HEK293 (cell line): ENCODE measurements at regions not wholly inside any gene's neighbourhood (a gene's known extent, or its start where the extent isn't known, plus 50 kb on each side); places are given as distances from the start of the nearest gene placed in this dataset.

Experiments used
- BCL11B ChIP-seq: fragments of 450-650 bp; formaldehyde crosslinking; IDR thresholded peaks from 2 replicates; pipeline ENCODE4 v1.5.1; 2016; ENCODE audit warnings: low read depth, missing biosample characterization, missing genetic modification characterization
- BCL6B ChIP-seq: fragments of 450-650 bp; formaldehyde crosslinking; IDR thresholded peaks from 2 replicates; pipeline ENCODE4 v1.5.1; 2017; ENCODE audit warnings: missing biosample characterization, missing genetic modification characterization
- FEZF1 ChIP-seq: fragments of 450-650 bp; formaldehyde crosslinking; IDR thresholded peaks from 2 replicates; pipeline ENCODE4 v1.5.1; 2016; ENCODE audit warnings: missing biosample characterization, missing genetic modification characterization
- GLIS1 ChIP-seq: fragments of 450-650 bp; formaldehyde crosslinking; IDR thresholded peaks from 2 replicates; pipeline ENCODE4 v1.5.1; 2016; ENCODE audit warnings: missing biosample characterization, missing genetic modification characterization
- HOXA7 ChIP-seq: sonication (generic); formaldehyde crosslinking; IDR thresholded peaks from 2 replicates; pipeline ENCODE4 v1.8.1; 2022; ENCODE audit warnings: missing genetic modification reagents, borderline replicate concordance
- KLF1 ChIP-seq: fragments of 450-650 bp; formaldehyde crosslinking; IDR thresholded peaks from 2 replicates; pipeline ENCODE4 v1.5.1; 2016; ENCODE audit warnings: missing biosample characterization, missing genetic modification characterization
- KLF17 ChIP-seq: fragments of 450-650 bp; formaldehyde crosslinking; IDR thresholded peaks from 2 replicates; pipeline ENCODE4 v1.5.1; 2016; ENCODE audit warnings: missing biosample characterization, missing genetic modification characterization
- SALL2 ChIP-seq: fragments of 450-650 bp; formaldehyde crosslinking; IDR thresholded peaks from 2 replicates; pipeline ENCODE4 v1.5.0; 2017; ENCODE audit warnings: missing biosample characterization, mild to moderate bottlenecking, missing genetic modification characterization, borderline replicate concordance
- ZBTB21 ChIP-seq: fragments of 450-650 bp; formaldehyde crosslinking; IDR thresholded peaks from 2 replicates; pipeline ENCODE4 v1.5.1; 2017; ENCODE audit warnings: missing biosample characterization, missing genetic modification characterization
- ZNF114 ChIP-seq: fragments of 450-650 bp; formaldehyde crosslinking; IDR thresholded peaks from 2 replicates; pipeline ENCODE4 v1.5.0; 2017; ENCODE audit warnings: missing biosample characterization, missing genetic modification characterization
- ZNF132 ChIP-seq: fragments of 450-650 bp; formaldehyde crosslinking; IDR thresholded peaks from 2 replicates; pipeline ENCODE4 v1.5.1; 2017; ENCODE audit warnings: missing biosample characterization, missing genetic modification characterization, borderline replicate concordance
- ZNF133 ChIP-seq: fragments of 450-650 bp; formaldehyde crosslinking; IDR thresholded peaks from 2 replicates; pipeline ENCODE4 v1.5.1; 2016; ENCODE audit warnings: missing biosample characterization, missing genetic modification characterization
- ZNF148 ChIP-seq: fragments of 450-650 bp; formaldehyde crosslinking; IDR thresholded peaks from 2 replicates; pipeline ENCODE4 v1.5.0; 2017; ENCODE audit warnings: missing biosample characterization, missing genetic modification characterization, borderline replicate concordance
- ZNF155 ChIP-seq: fragments of 450-650 bp; formaldehyde crosslinking; IDR thresholded peaks from 2 replicates; pipeline ENCODE4 v1.5.1; 2016; ENCODE audit warnings: missing biosample characterization, missing genetic modification characterization
- ZNF2 ChIP-seq: fragments of 450-650 bp; formaldehyde crosslinking; IDR thresholded peaks from 2 replicates; pipeline ENCODE4 v1.5.1; 2016; ENCODE audit warnings: missing biosample characterization, missing genetic modification characterization
- ZNF202 ChIP-seq: fragments of 450-650 bp; formaldehyde crosslinking; IDR thresholded peaks from 2 replicates; pipeline ENCODE4 v1.5.1; 2016; ENCODE audit warnings: missing biosample characterization, missing genetic modification characterization, borderline replicate concordance
- ZNF223 ChIP-seq: fragments of 450-650 bp; formaldehyde crosslinking; IDR thresholded peaks from 2 replicates; pipeline ENCODE4 v1.5.1; 2016; ENCODE audit warnings: missing biosample characterization, missing genetic modification characterization
- ZNF274 ChIP-seq, 2 experiments: fragments of 200-500 bp in 1 of 2; fragments of 450-650 bp in 1 of 2; sonication (Bioruptor generic) in 1 of 2; formaldehyde crosslinking in 1 of 2; IDR thresholded peaks; 2 replicates each; pipeline versions ENCODE4 v1.5.1 to v1.6.1; 2014 to 2016; ENCODE audit warnings: borderline replicate concordance in 1 of 2, inconsistent platforms in 1 of 2, low read length in 1 of 2, missing biosample characterization in 1 of 2, missing genetic modification characterization in 1 of 2
- ZNF292 ChIP-seq: fragments of 450-650 bp; formaldehyde crosslinking; IDR thresholded peaks from 2 replicates; pipeline ENCODE4 v1.5.1; 2016; ENCODE audit warnings: low read depth, missing biosample characterization, missing genetic modification characterization, borderline replicate concordance
- ZNF341 ChIP-seq: fragments of 450-650 bp; formaldehyde crosslinking; IDR thresholded peaks from 2 replicates; pipeline ENCODE4; 2016; ENCODE audit warnings: low read depth, missing biosample characterization, missing genetic modification characterization
- ZNF398 ChIP-seq: fragments of 450-650 bp; formaldehyde crosslinking; IDR thresholded peaks from 2 replicates; pipeline ENCODE4 v1.5.1; 2017; ENCODE audit warnings: missing biosample characterization, missing genetic modification characterization
- ZNF514 ChIP-seq: fragments of 450-650 bp; formaldehyde crosslinking; IDR thresholded peaks from 2 replicates; pipeline ENCODE4 v1.5.1; 2016; ENCODE audit warnings: missing biosample characterization, missing genetic modification characterization
- ZNF544 ChIP-seq: fragments of 450-650 bp; formaldehyde crosslinking; IDR thresholded peaks from 2 replicates; pipeline ENCODE4 v1.5.0; 2017; ENCODE audit warnings: missing biosample characterization, missing genetic modification characterization
- ZNF610 ChIP-seq: fragments of 450-650 bp; formaldehyde crosslinking; IDR thresholded peaks from 2 replicates; pipeline ENCODE4 v1.5.1; 2016; ENCODE audit warnings: missing biosample characterization, missing genetic modification characterization, borderline replicate concordance
- ZNF623 ChIP-seq: fragments of 450-650 bp; formaldehyde crosslinking; IDR thresholded peaks from 2 replicates; pipeline ENCODE4 v1.5.1; 2016; ENCODE audit warnings: missing biosample characterization, missing genetic modification characterization
- ZSCAN16 ChIP-seq: fragments of 450-650 bp; formaldehyde crosslinking; IDR thresholded peaks from 2 replicates; pipeline ENCODE4 v1.5.1; 2016; ENCODE audit warnings: missing biosample characterization, missing genetic modification characterization
- TF ChIP-seq, protein P1 (sequence below): fragments of 450-650 bp; formaldehyde crosslinking; IDR thresholded peaks from 2 replicates; pipeline ENCODE4 v1.5.1; 2016; ENCODE audit warnings: missing biosample characterization, missing genetic modification characterization
- TF ChIP-seq, protein P2 (sequence below): fragments of 450-650 bp; formaldehyde crosslinking; IDR thresholded peaks from 2 replicates; pipeline ENCODE4 v1.5.1; 2017; ENCODE audit warnings: missing biosample characterization, missing genetic modification characterization

- TF ChIP-seq, protein P1, sequence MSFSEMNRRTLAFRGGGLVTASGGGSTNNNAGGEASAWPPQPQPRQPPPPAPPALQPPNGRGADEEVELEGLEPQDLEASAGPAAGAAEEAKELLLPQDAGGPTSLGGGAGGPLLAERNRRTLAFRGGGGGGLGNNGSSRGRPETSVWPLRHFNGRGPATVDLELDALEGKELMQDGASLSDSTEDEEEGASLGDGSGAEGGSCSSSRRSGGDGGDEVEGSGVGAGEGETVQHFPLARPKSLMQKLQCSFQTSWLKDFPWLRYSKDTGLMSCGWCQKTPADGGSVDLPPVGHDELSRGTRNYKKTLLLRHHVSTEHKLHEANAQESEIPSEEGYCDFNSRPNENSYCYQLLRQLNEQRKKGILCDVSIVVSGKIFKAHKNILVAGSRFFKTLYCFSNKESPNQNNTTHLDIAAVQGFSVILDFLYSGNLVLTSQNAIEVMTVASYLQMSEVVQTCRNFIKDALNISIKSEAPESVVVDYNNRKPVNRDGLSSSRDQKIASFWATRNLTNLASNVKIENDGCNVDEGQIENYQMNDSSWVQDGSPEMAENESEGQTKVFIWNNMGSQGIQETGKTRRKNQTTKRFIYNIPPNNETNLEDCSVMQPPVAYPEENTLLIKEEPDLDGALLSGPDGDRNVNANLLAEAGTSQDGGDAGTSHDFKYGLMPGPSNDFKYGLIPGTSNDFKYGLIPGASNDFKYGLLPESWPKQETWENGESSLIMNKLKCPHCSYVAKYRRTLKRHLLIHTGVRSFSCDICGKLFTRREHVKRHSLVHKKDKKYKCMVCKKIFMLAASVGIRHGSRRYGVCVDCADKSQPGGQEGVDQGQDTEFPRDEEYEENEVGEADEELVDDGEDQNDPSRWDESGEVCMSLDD (tag by site-specific recombination), result no peak
- TF ChIP-seq BCL11B (no peak), ZNF202 (tag by site-specific recombination) (no peak), ZNF514 (tag by site-specific recombination) (no peak), ZNF544 (tag by site-specific recombination) (no peak), ZBTB21 (tag by site-specific recombination) (no peak), KLF17 (peak; percentile 53; the same call in 1 of the 2 replicates), ZNF132 (tag by site-specific recombination) (no peak), FEZF1 (tag by site-specific recombination) (no peak), KLF1 (no peak), ZNF114 (tag by site-specific recombination) (no peak), ZNF148 (no peak), ZSCAN16 (tag by site-specific recombination) (no peak), SALL2 (no peak), ZNF341 (peak; percentile 37; the same call in 1 of the 2 replicates), ZNF2 (tag by site-specific recombination) (peak; percentile 72; the same call in 1 of the 2 replicates), BCL6B (no peak), ZNF133 (tag by site-specific recombination) (no peak), ZNF623 (no peak), ZNF274 (IDR thresholded peaks at IDR 0.05; ENCODE audit: low read length) (no peak), ZNF274 (tag by site-specific recombination; IDR thresholded peaks at IDR 0.05; ENCODE audit: borderline replicate concordance) (no peak), HOXA7 (CRISPR knock-in tag) (no peak), ZNF155 (tag by site-specific recombination) (no peak), GLIS1 (tag by site-specific recombination) (no peak), ZNF610 (no peak), ZNF292 (tag by site-specific recombination) (no peak), ZNF223 (tag by site-specific recombination) (no peak), ZNF398 (no peak)
- TF ChIP-seq, protein P2, sequence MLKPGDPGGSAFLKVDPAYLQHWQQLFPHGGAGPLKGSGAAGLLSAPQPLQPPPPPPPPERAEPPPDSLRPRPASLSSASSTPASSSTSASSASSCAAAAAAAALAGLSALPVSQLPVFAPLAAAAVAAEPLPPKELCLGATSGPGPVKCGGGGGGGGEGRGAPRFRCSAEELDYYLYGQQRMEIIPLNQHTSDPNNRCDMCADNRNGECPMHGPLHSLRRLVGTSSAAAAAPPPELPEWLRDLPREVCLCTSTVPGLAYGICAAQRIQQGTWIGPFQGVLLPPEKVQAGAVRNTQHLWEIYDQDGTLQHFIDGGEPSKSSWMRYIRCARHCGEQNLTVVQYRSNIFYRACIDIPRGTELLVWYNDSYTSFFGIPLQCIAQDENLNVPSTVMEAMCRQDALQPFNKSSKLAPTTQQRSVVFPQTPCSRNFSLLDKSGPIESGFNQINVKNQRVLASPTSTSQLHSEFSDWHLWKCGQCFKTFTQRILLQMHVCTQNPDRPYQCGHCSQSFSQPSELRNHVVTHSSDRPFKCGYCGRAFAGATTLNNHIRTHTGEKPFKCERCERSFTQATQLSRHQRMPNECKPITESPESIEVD (tag by site-specific recombination), result no peak
These were observed 148.3 kb downstream of the GPX5 start (continued) for GRCh38 chr6:28673787-28674671.
